HEK293 (cell line): ENCODE measurements at regions not wholly inside any gene's neighbourhood (a gene's known extent, or its start where the extent isn't known, plus 50 kb on each side); places are given as distances from the start of the nearest gene placed in this dataset.

ENCODE experiments used
- CTCF ChIA-PET: fragments of 350-600 bp; formaldehyde crosslinking; extraction: SDS; loops from one replicate; lab custom pipeline; 2021; ENCODE audit warnings: antibody characterized with exemption; lab: Yijun Ruan, JAX
- POLR2A ChIA-PET: fragments of 300-600 bp; formaldehyde crosslinking; extraction: SDS; loops from one replicate; lab custom pipeline; 2020; ENCODE audit warnings: antibody characterized with exemption, inconsistent platforms; lab: Yijun Ruan, JAX
- H3K27ac ChIP-seq: fragments of 200-500 bp; sonication (Bioruptor generic); 2 replicates; pipeline ENCODE4 v1.5.1; 2014; ENCODE audit warnings: low read depth, low read length, control low read depth, inconsistent platforms; ENCODE audit errors: extremely low read depth
- H3K36me3 ChIP-seq, 2 experiments: fragments of 200-500 bp in 1 of 2; sonication (Bioruptor generic) in 1 of 2; 1 replicate in 1 of 2; 2 replicates in 1 of 2; pipeline ENCODE4 v1.5.1; 2014 to 2017; ENCODE audit warnings: inconsistent platforms in 2 of 2, low read length in 2 of 2; ENCODE audit not compliant: control insufficient read depth in 2 of 2, insufficient read depth in 1 of 2
- H3K4me1 ChIP-seq: fragments of 200-500 bp; sonication (Bioruptor generic); 2 replicates; pipeline ENCODE4 v1.5.1; 2014; ENCODE audit warnings: mild to moderate bottlenecking, low read length, inconsistent platforms; ENCODE audit not compliant: control insufficient read depth, insufficient read depth
- H3K4me3 ChIP-seq: 2 replicates; pipeline ENCODE4 v1.5.1; 2011; ENCODE audit warnings: low read depth, mild to moderate bottlenecking, control low read depth, low read length, moderate library complexity
- H3K9me3 ChIP-seq: fragments of 200-500 bp; sonication (Bioruptor generic); 2 replicates; pipeline ENCODE4 v1.5.1; 2014; ENCODE audit warnings: low read depth, low read length, inconsistent platforms; ENCODE audit not compliant: control insufficient read depth, insufficient read depth
- KLF17 ChIP-seq: fragments of 450-650 bp; formaldehyde crosslinking; IDR thresholded peaks from 2 replicates; pipeline ENCODE4 v1.5.1; 2016; ENCODE audit warnings: missing biosample characterization, missing genetic modification characterization
- PRDM1 ChIP-seq: fragments of 450-650 bp; formaldehyde crosslinking; IDR thresholded peaks from 2 replicates; pipeline ENCODE4; 2016; ENCODE audit warnings: missing biosample characterization, missing genetic modification characterization
- WT1 ChIP-seq: fragments of 450-650 bp; formaldehyde crosslinking; IDR thresholded peaks from 2 replicates; pipeline ENCODE4 v1.5.1; 2016; ENCODE audit warnings: missing biosample characterization, missing genetic modification characterization
- ZBTB21 ChIP-seq: fragments of 450-650 bp; formaldehyde crosslinking; IDR thresholded peaks from 2 replicates; pipeline ENCODE4 v1.5.1; 2017; ENCODE audit warnings: missing biosample characterization, missing genetic modification characterization
- ZBTB26 ChIP-seq: fragments of 450-650 bp; formaldehyde crosslinking; optimal IDR thresholded peaks from 2 replicates; pipeline ENCODE3; 2016; ENCODE audit warnings: missing biosample characterization, mild to moderate bottlenecking, missing genetic modification characterization
- ZNF18 ChIP-seq: fragments of 450-650 bp; formaldehyde crosslinking; IDR thresholded peaks from 2 replicates; pipeline ENCODE4 v1.5.1; 2016; ENCODE audit warnings: missing biosample characterization, missing genetic modification characterization
- ZNF202 ChIP-seq: fragments of 450-650 bp; formaldehyde crosslinking; IDR thresholded peaks from 2 replicates; pipeline ENCODE4 v1.5.1; 2016; ENCODE audit warnings: missing biosample characterization, missing genetic modification characterization, borderline replicate concordance
- ZNF239 ChIP-seq: fragments of 450-650 bp; formaldehyde crosslinking; IDR thresholded peaks from 2 replicates; pipeline ENCODE4 v1.5.1; 2016; ENCODE audit warnings: missing biosample characterization, missing genetic modification characterization
- ZNF274 ChIP-seq, 2 experiments: fragments of 200-500 bp in 1 of 2; fragments of 450-650 bp in 1 of 2; sonication (Bioruptor generic) in 1 of 2; formaldehyde crosslinking in 1 of 2; IDR thresholded peaks; 2 replicates each; pipeline versions ENCODE4 v1.5.1 to v1.6.1; 2014 to 2016; ENCODE audit warnings: borderline replicate concordance in 1 of 2, inconsistent platforms in 1 of 2, low read length in 1 of 2, missing biosample characterization in 1 of 2, missing genetic modification characterization in 1 of 2
- ZNF292 ChIP-seq: fragments of 450-650 bp; formaldehyde crosslinking; IDR thresholded peaks from 2 replicates; pipeline ENCODE4 v1.5.1; 2016; ENCODE audit warnings: low read depth, missing biosample characterization, missing genetic modification characterization, borderline replicate concordance
- ZNF341 ChIP-seq: fragments of 450-650 bp; formaldehyde crosslinking; IDR thresholded peaks from 2 replicates; pipeline ENCODE4; 2016; ENCODE audit warnings: low read depth, missing biosample characterization, missing genetic modification characterization
- ZNF404 ChIP-seq: fragments of 450-650 bp; formaldehyde crosslinking; IDR thresholded peaks from 2 replicates; pipeline ENCODE4 v1.5.1; 2017; ENCODE audit warnings: missing biosample characterization, missing genetic modification characterization
- ZNF555 ChIP-seq: fragments of 450-650 bp; formaldehyde crosslinking; conservative IDR thresholded peaks from 2 replicates; pipeline ENCODE4 v1.5.1; 2017; ENCODE audit warnings: missing biosample characterization, mild to moderate bottlenecking, missing genetic modification characterization, inconsistent platforms
- ZNF580 ChIP-seq: fragments of 450-650 bp; formaldehyde crosslinking; IDR thresholded peaks from 2 replicates; pipeline ENCODE4 v1.5.1; 2016; ENCODE audit warnings: missing biosample characterization, missing genetic modification characterization
- ZNF585B ChIP-seq: fragments of 450-650 bp; formaldehyde crosslinking; IDR thresholded peaks from 2 replicates; pipeline ENCODE4 v1.5.1; 2016; ENCODE audit warnings: missing biosample characterization, missing genetic modification characterization
- ZNF596 ChIP-seq: fragments of 450-650 bp; IDR thresholded peaks from 2 replicates; pipeline ENCODE4 v1.5.0; 2018; ENCODE audit warnings: missing biosample characterization, mild to moderate bottlenecking, missing genetic modification characterization, moderate library complexity
- ZNF623 ChIP-seq: fragments of 450-650 bp; formaldehyde crosslinking; IDR thresholded peaks from 2 replicates; pipeline ENCODE4 v1.5.1; 2016; ENCODE audit warnings: missing biosample characterization, missing genetic modification characterization
- ZNF701 ChIP-seq: fragments of 450-650 bp; formaldehyde crosslinking; IDR thresholded peaks from 2 replicates; pipeline ENCODE4 v1.5.1; 2016; ENCODE audit warnings: missing biosample characterization, missing genetic modification characterization
- ZNF747 ChIP-seq: fragments of 450-650 bp; formaldehyde crosslinking; IDR thresholded peaks from 2 replicates; pipeline ENCODE4 v1.5.1; 2016; ENCODE audit warnings: missing biosample characterization, missing genetic modification characterization
- ZNF777 ChIP-seq: fragments of 450-650 bp; formaldehyde crosslinking; IDR thresholded peaks from 2 replicates; pipeline ENCODE4 v1.5.1; 2017; ENCODE audit warnings: missing biosample characterization, missing genetic modification characterization, borderline replicate concordance
- TF ChIP-seq, protein P1 (sequence below): fragments of 450-650 bp; formaldehyde crosslinking; IDR thresholded peaks from 2 replicates; pipeline ENCODE4 v1.5.1; 2016; ENCODE audit warnings: missing biosample characterization, missing genetic modification characterization, low read depth

- no peaks in the 10 kb centered on the region for H3K9me3 ChIP-seq
- H3K36me3 ChIP-seq = no peaks in the 10 kb centered on the region
- no peak overlapping the region for H3K4me3 ChIP-seq
- no peaks in the 10 kb centered on the region for H3K4me1 ChIP-seq
- no peak overlapping the region for H3K27ac ChIP-seq
- TF ChIP-seq KLF17 (tag by site-specific recombination) = no peak
- TF ChIP-seq ZBTB21 (tag by site-specific recombination) = no peak
- TF ChIP-seq ZNF580 (tag by site-specific recombination) = no peak
- TF ChIP-seq PRDM1 (tag by site-specific recombination) = no peak
- no peak for TF ChIP-seq ZNF585B
- no peak for TF ChIP-seq ZNF404 (tag by site-specific recombination)
- TF ChIP-seq ZNF202 (tag by site-specific recombination) = no peak
- no peak for TF ChIP-seq ZBTB26 (tag by site-specific recombination)
- TF ChIP-seq ZNF292 (tag by site-specific recombination) = no peak
- no peak for TF ChIP-seq ZNF777 (tag by site-specific recombination)
- TF ChIP-seq, protein P1, sequence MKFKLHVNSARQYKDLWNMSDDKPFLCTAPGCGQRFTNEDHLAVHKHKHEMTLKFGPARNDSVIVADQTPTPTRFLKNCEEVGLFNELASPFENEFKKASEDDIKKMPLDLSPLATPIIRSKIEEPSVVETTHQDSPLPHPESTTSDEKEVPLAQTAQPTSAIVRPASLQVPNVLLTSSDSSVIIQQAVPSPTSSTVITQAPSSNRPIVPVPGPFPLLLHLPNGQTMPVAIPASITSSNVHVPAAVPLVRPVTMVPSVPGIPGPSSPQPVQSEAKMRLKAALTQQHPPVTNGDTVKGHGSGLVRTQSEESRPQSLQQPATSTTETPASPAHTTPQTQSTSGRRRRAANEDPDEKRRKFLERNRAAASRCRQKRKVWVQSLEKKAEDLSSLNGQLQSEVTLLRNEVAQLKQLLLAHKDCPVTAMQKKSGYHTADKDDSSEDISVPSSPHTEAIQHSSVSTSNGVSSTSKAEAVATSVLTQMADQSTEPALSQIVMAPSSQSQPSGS (tag by site-specific recombination) = no peak
- no peak for TF ChIP-seq ZNF596 (tag by site-specific recombination)
- TF ChIP-seq ZNF274 (IDR thresholded peaks at IDR 0.05; ENCODE audit: low read length) = no peak
- TF ChIP-seq ZNF274 (tag by site-specific recombination; IDR thresholded peaks at IDR 0.05; ENCODE audit: borderline replicate concordance) = no peak
- TF ChIP-seq WT1 (tag by site-specific recombination) = no peak
- TF ChIP-seq ZNF555 (tag by site-specific recombination) = no peak
- no peak for TF ChIP-seq ZNF747 (tag by site-specific recombination)
- no peak for TF ChIP-seq ZNF239 (tag by site-specific recombination)
- ChIA-PET CTCF (no interaction called here), POLR2A (no interaction called here)
Observed at GRCh38 chr2:150339282-150339681, 148.2 kb downstream of the RND3 start.

GRCh38 chr2:150335596-150335995 lies 151.9 kb downstream of the RND3 start:
- CTCF ChIA-PET = no interaction called here
- Histone ChIP-seq H3K27ac (no peak overlapping the region), H3K4me3 (no peak overlapping the region), H3K9me3 (no peaks in the 10 kb centered on the region), H3K36me3 (no peaks in the 10 kb centered on the region), H3K4me1 (no peaks in the 10 kb centered on the region)
- POLR2A ChIA-PET = no interaction called here
- TF ChIP-seq ZNF701 (tag by site-specific recombination) (no peak), ZNF341 (tag by site-specific recombination) (no peak), ZNF623 (tag by site-specific recombination) (no peak), ZNF18 (tag by site-specific recombination) (no peak)
